HT1080 (cell line): ENCODE measurements at regions not wholly inside any gene's neighbourhood (a gene's known extent, or its start where the extent isn't known, plus 50 kb on each side); places are given as distances from the start of the nearest gene placed in this dataset.

Experiments used
- DNase-seq: peaks from one replicate; pipeline ENCODE4 v3.0.0-alpha.2; 2015; ENCODE audit warnings: low read depth

DNA sequence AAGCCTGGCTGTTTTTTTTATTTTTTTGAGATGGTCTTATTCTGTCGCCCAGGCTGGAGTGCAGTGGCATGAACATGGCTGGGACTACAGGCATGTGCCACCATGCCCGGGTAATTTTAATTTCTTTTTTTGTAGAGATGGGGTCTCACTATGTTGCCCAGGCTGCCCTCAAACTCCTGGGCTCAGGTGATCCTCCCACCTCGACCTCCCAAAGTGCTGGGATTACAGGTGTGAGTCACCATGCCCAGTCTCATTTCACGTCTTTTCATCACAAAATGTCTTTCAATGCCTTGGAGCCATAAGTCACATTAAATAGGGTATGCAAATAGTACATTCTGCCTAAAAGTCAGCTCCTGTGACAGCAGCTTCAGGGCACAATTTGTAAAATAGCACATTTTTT, 52.8 kb downstream of the SOX2 start:
- no peak for DNase-seq

- no peak for DNase-seq
Measured at GRCh38 chr3:181770296-181770695, 58.6 kb downstream of the SOX2 start.

- no peak for DNase-seq
Measured at GRCh38 chr3:181771120-181771519, 59.4 kb downstream of the SOX2 start.

DNA sequence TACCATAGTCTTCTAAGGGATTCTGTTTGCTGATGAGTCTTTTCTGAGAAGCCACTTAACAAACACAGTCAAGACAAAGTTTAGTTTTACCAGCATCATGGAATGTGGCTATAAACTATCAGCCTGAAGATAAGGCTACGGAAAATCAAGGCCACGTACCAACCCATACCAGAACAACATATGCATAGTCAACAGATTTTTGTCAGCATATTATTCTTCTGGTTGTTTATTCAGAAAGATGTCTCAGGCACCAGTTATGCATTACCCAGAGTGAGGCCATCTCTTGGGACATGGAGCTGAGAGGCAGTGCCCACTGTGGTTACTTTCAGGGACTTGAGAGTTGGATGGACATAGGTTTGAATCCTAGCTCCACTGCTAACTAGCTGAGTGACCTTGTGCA, 60.4 kb downstream of the SOX2 start:
- DNase-seq: no peak

DNA sequence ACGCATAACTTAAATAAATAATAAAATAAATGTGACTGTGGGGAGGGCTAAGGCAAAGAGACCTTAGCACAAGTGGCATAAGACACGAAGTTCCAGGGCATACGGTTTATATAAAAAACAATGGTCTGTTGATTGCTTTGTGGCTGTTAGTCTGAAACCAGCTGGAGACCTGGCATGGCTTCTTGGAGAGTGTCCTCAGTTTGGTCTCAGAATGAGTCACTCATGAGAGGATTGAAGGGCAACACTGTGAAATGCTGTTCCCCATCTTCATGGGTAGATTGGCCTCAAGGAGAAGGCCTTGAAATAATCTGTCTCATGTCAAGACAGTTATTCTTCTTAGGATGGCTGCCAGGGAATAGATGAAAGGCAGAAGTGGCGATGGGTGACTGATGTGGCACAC, 62.2 kb downstream of the SOX2 start:
- peak; percentile 40 for DNase-seq

- DNase-seq: peak; percentile 65
Measured at GRCh38 chr3:181782306-181782954, 70.7 kb downstream of the SOX2 start.

GRCh38 chr3:181790561-181790960, 78.8 kb downstream of the SOX2 start:
- no peak for DNase-seq

GRCh38 chr3:181791056-181791955, 79.6 kb downstream of the SOX2 start:
- no peak for DNase-seq

- no peak for DNase-seq
Measured at GRCh38 chr3:181793006-181793405, 81.3 kb downstream of the SOX2 start.

DNA sequence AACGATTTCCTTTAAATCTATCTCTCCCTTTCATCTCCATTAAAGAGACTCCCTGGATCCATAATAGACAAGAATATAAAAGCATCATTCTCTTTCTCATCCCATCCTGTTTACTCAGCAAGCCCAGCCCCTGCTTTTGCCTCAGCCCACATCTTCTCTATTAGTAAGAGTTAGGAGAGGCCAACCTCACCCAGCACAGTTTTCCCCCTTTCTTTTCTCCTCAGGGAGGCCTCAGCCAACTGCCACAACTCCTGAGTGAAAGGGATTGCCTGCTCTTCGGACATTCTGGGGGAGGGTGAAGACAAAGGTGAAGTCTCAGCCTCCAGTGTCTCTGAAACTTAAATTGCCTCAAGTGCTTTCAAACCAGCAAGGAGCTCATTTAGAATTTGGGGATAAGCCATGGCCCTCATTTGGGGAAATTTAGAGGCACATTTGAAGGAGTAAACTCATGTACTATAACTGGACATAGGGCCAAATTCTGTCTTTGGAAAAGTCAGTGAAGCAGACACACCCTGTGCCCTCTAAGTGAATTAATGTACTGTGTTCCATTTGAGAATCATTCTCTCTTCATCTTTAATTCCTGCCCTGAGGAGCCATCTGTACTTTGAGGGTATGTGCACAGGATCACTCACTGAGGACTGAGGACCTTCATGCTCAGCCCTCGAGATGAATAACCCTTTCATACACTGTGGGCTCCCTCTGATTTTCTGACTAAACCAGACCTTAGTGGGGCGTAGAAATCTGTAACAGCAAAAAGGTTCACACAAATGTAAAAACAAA, 82.5 kb downstream of the SOX2 start:
- no peak for DNase-seq

DNA sequence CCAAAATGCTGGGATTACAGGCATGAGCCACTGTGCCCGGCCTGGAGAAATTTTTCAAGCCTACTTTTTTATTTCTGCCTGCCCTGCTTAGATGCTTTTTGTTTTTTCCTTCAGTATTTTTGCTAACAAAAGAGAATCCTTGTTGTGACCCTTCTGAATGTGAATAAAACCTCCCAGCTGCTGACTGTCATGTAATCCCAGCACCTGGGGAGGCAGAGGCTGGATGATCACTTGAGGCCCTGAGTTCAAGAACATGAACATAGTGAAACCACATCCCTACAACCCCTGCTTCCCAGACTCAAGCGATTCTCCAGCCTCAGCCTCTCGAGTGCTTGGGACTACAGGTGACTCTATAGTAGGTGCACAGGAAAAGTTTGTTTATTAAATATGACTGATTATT, 84.9 kb downstream of the SOX2 start:
- DNase-seq: no peak

GRCh38 chr3:181797431-181797830, 85.7 kb downstream of the SOX2 start:
- DNase-seq: no peak

GRCh38 chr3:181805703-181806102, 94.0 kb downstream of the SOX2 start:
- no peak for DNase-seq

- no peak for DNase-seq
Measured at GRCh38 chr3:181808053-181808452, 96.3 kb downstream of the SOX2 start.

DNA sequence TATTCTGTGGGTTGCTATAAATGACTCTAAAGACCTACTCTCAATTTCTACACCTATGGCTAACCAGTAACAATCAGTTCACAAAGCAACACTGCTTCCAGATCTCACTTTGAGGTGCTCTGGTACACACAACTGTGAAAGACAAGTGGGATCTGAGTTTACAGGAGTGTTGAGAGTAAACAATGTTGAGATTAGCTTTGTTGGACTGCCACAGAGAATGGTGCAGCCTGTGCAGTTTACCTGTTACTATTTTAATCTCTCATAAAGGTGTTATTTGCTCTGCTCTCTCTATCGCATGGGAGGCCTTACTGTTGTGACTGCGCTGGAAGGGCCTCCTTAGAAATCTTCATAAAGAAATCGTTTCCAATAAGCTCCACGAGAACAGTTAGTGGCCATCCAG, 112.0 kb downstream of the SOX2 start:
- no peak for DNase-seq

DNA sequence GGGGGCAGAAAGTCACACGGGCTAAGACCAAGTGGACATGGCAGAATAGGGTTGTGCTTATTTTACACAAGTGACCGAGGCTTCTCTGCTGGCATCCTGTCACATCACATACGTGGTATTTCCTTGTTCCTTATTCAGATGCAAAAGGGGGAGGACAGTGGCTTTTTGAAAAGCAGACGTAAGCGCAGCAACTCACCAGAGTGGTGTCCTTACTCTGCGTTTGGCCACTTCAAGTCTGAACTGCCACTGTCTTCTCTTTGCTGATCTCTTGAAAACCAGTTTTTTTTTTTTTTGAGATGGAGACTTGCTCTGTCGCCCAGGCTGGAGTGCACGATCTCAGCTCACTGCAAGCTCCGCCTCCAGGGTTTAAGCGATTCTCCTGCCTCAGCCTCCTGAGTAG, 113.2 kb downstream of the SOX2 start:
- DNase-seq: no peak

- DNase-seq: peak; percentile 23
Measured at GRCh38 chr3:181839039-181839915, 127.6 kb downstream of the SOX2 start.

DNA sequence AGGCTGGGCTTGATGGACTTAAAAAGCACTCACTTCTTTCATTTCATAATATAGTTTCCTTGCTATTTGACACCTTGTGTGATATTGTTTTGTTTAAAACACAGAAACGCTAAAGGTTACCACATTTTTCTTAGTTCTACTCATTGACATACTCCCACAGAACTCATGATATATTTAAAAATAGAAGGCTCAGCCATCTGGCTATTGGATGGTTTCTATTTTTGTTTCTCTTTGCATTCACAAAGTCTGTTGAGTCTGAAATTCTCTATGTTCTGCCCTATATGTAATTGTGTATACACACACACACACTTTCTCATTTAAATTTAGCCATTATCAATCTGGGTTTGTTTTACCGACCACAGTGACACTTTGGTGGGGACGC, 128.2 kb downstream of the SOX2 start:
- DNase-seq: no peak

DNA sequence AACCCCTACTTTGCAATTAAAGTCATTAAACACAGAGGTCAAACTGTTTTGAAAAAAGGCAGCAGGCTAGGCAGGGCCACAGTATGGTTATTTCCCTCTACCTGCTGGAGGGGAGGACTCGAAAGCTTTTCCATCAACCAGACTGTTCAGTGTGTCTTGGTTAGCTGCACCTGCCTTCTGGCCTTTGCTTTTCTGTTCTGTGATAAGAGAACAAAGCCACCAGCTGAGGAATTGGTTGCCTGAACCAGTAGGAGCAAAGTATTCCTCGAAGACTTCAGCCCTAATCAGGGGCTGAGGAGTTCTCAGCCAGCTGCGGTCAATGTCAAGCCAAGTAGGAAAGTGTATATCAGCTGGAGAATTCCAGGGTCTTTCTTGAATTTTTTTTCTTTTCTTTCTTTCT, 132.5 kb downstream of the SOX2 start:
- no peak for DNase-seq

GRCh38 chr3:181847276-181847675, 135.6 kb downstream of the SOX2 start:
- DNase-seq: peak; percentile 32

DNA sequence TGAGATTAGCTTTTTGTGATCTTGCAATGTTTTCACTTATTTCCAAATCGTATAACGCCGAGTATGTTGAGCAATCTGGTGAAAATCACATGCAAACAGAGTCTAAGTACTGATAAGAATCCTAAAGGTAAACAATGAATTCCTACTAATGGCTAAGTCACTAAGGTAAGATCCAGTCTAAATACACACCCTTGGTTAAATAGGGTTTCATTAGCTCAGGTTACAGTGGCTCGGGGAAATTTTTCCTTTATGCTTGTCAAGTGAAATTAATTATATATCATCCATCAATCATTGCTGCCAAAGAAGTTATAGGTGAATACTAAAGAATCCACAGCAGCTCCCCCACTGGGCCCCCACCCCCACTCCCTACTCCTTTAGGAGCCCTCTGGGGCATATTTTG, 139.3 kb downstream of the SOX2 start:
- DNase-seq: no peak
